ENCODE measurements at regions not wholly inside any gene's neighbourhood (a gene's known extent, or its start where the extent isn't known, plus 50 kb on each side); places are given as distances from the start of the nearest gene placed in this dataset.

GRCh38 chr3:25074149-25074548 is 353.9 kb upstream of the RARB start:
- Histone ChIP-seq H2BK15ac (ENCODE audit: low read depth, low read length) (no peak overlapping the region), H3K27me3 (ENCODE audit: control insufficient read depth, insufficient read depth, low read length) (no peaks in the 10 kb centered on the region), H2BK20ac (ENCODE audit: low read depth, low read length) (no peak overlapping the region), H3K36me3 (ENCODE audit: control insufficient read depth, insufficient read depth, low read length) (no peaks in the 10 kb centered on the region), H4K20me1 (ENCODE audit: insufficient read depth, low read length) (no peaks in the 10 kb centered on the region), H4K8ac (ENCODE audit: low read depth in 2 of 2, low read length in 2 of 2) (no peak overlapping the region), H3K9me3 (ENCODE audit: control insufficient read depth, insufficient read depth, low read length) (peaks cover 4% of the 10 kb centered on the region), H3K27ac (ENCODE audit: insufficient read depth, low read length) (no peak overlapping the region), H3K4me3 (ENCODE audit: insufficient read depth, low read depth, low read length) (no peak overlapping the region), H4K91ac (ENCODE audit: insufficient read depth, low read depth, low read length) (no peak overlapping the region), H3K9me1 (ENCODE audit: insufficient read depth, low read length) (no peaks in the 10 kb centered on the region), H4K5ac (ENCODE audit: low read depth, low read length) (no peak overlapping the region), H2BK5ac (ENCODE audit: low read depth, low read length, poor library complexity, severe bottlenecking) (no peak overlapping the region), H2AK9ac (replicated peaks; ENCODE audit: low read depth, low read length, poor library complexity) (no peak overlapping the region), H3K56ac (ENCODE audit: extremely low read depth, insufficient read depth, low read length) (no peak overlapping the region), H3K79me1 (ENCODE audit: low read depth in 1 of 2, low read length in 2 of 2) (no peaks in the 10 kb centered on the region), H3K14ac (replicated peaks; ENCODE audit: low read depth, low read length) (no peak overlapping the region), H3K9ac (ENCODE audit: low read depth, low read length) (no peak overlapping the region), H3K4me2 (ENCODE audit: low read depth, low read length) (no peak overlapping the region), H3K4me1 (ENCODE audit: control insufficient read depth, insufficient read depth, low read length) (no peaks in the 10 kb centered on the region), H3K23ac (ENCODE audit: low read depth, low read length) (no peak overlapping the region), H2BK120ac (ENCODE audit: low read depth, low read length) (no peak overlapping the region), H3K4ac (ENCODE audit: low read depth, low read length) (no peak overlapping the region), H3K18ac (ENCODE audit: low read depth, low read length) (no peak overlapping the region), H2AK5ac (ENCODE audit: low read depth, low read length) (no peak overlapping the region), H2AFZ (replicated peaks; ENCODE audit: low read length, poor library complexity) (no peak overlapping the region)
- no TSS peak for BruUV-seq (replicated peaks)
- ChIA-PET CTCF (no interaction called here), POLR2A (ENCODE audit: unreplicated experiment) (no interaction called here)
- WGBS, 2 experiments (ENCODE audit: extremely low coverage in 2 of 2, insufficient read length in 1 of 2): no CpG with 5 or more reads among the region's 3 CpGs
- intact Hi-C loops (cut with micrococcal nuclease): no loop called here
- TF ChIP-seq, protein P1, sequence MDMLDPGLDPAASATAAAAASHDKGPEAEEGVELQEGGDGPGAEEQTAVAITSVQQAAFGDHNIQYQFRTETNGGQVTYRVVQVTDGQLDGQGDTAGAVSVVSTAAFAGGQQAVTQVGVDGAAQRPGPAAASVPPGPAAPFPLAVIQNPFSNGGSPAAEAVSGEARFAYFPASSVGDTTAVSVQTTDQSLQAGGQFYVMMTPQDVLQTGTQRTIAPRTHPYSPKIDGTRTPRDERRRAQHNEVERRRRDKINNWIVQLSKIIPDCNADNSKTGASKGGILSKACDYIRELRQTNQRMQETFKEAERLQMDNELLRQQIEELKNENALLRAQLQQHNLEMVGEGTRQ (IDR thresholded peaks at IDR 0.05; ENCODE audit: low read depth, low read length): no peak
- TF ChIP-seq ELK1 (IDR thresholded peaks at IDR 0.05; ENCODE audit: borderline replicate concordance, low read depth, low read length): no peak
- TF ChIP-seq, protein P2, sequence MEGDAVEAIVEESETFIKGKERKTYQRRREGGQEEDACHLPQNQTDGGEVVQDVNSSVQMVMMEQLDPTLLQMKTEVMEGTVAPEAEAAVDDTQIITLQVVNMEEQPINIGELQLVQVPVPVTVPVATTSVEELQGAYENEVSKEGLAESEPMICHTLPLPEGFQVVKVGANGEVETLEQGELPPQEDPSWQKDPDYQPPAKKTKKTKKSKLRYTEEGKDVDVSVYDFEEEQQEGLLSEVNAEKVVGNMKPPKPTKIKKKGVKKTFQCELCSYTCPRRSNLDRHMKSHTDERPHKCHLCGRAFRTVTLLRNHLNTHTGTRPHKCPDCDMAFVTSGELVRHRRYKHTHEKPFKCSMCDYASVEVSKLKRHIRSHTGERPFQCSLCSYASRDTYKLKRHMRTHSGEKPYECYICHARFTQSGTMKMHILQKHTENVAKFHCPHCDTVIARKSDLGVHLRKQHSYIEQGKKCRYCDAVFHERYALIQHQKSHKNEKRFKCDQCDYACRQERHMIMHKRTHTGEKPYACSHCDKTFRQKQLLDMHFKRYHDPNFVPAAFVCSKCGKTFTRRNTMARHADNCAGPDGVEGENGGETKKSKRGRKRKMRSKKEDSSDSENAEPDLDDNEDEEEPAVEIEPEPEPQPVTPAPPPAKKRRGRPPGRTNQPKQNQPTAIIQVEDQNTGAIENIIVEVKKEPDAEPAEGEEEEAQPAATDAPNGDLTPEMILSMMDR (conservative IDR thresholded peaks at IDR 0.05; ENCODE audit: low read depth, low read length): no peak
- TF ChIP-seq BHLHE40 (IDR thresholded peaks at IDR 0.05; ENCODE audit: low read depth, low read length): no peak
- no peak for TF ChIP-seq NFE2L2 (IDR thresholded peaks at IDR 0.05; ENCODE audit: low read depth, low read length)
- TF ChIP-seq FOS (IDR thresholded peaks at IDR 0.05; ENCODE audit: low read depth, low read length): no peak
- TF ChIP-seq RCOR1 (IDR thresholded peaks at IDR 0.05; ENCODE audit: insufficient replicate concordance, low read length): no peak
- TF ChIP-seq MAZ (IDR thresholded peaks at IDR 0.05; ENCODE audit: borderline replicate concordance, low read depth, low read length): no peak
- no peak for TF ChIP-seq MXI1 (IDR thresholded peaks at IDR 0.05; ENCODE audit: borderline replicate concordance, low read depth, low read length)
- no peak for TF ChIP-seq CEBPB (IDR thresholded peaks at IDR 0.05; ENCODE audit: low read depth, low read length)
- no peak for TF ChIP-seq RAD21 (IDR thresholded peaks at IDR 0.05; ENCODE audit: low read length)
- no peak for TF ChIP-seq MAFK (IDR thresholded peaks at IDR 0.05; ENCODE audit: low read depth, low read length)
- TF ChIP-seq POLR2A (IDR thresholded peaks at IDR 0.05; ENCODE audit: low read depth, low read length): no peak
- no peak for TF ChIP-seq SMC3 (IDR thresholded peaks at IDR 0.05; ENCODE audit: low read depth, low read length)
- no peak for TF ChIP-seq CHD1 (IDR thresholded peaks at IDR 0.05; ENCODE audit: low read depth, low read length)
- TF ChIP-seq RFX5 (IDR thresholded peaks at IDR 0.05; ENCODE audit: low read depth, low read length): no peak
- no peak for ATAC-seq (ENCODE audit: low read depth)
- in situ Hi-C loops (cut with MboI; ENCODE audit: low sequenced_read_pairs): no loop called here
- DNase-seq: no peak
- dilution Hi-C loops (cut with HindIII; ENCODE audit: low sequenced_read_pairs, unreplicated experiment): no loop called here
